Muscle layer of duodenum (tissue), 2 donors: ENCODE measurements at regions not wholly inside any gene's neighbourhood (a gene's known extent, or its start where the extent isn't known, plus 50 kb on each side); places are given as distances from the start of the nearest gene placed in this dataset.

ENCODE experiments used
- H3K27ac ChIP-seq: one replicate; pipeline ENCODE4 v1.7.0; 2013; ENCODE audit warnings: mild to moderate bottlenecking, low read length
- H3K27me3 ChIP-seq: one replicate; pipeline ENCODE4 v1.7.0; 2013; ENCODE audit warnings: low read depth, mild to moderate bottlenecking, control low read depth, low read length
- H3K36me3 ChIP-seq, 2 donors: one replicate each; pipeline ENCODE4 v1.7.0; 2013; ENCODE audit warnings: low read length in 2 of 2, control low read depth in 1 of 2, mild to moderate bottlenecking in 1 of 2; ENCODE audit not compliant: insufficient read depth in 2 of 2, control insufficient read depth in 1 of 2
- H3K4me1 ChIP-seq, 2 donors: one replicate each; pipeline ENCODE4 v1.7.0; 2013; ENCODE audit warnings: low read length in 2 of 2, mild to moderate bottlenecking in 2 of 2, control low read depth in 1 of 2, moderate library complexity in 1 of 2; ENCODE audit not compliant: insufficient read depth in 2 of 2, control insufficient read depth in 1 of 2
- H3K4me3 ChIP-seq, 2 donors: one replicate each; pipeline ENCODE4 v1.7.0; 2013; ENCODE audit warnings: low read length in 2 of 2, low read depth in 1 of 2, mild to moderate bottlenecking in 1 of 2
- H3K9me3 ChIP-seq, 2 donors: one replicate each; pipeline ENCODE4 v1.7.0; 2013; ENCODE audit warnings: low read length in 2 of 2, control low read depth in 1 of 2, mild to moderate bottlenecking in 1 of 2; ENCODE audit not compliant: control insufficient read depth in 1 of 2
- donor health status: healthy.

GRCh38 chr21:19566975-19567374 is 1163.4 kb upstream of the TMPRSS15 start:
- Histone ChIP-seq H3K9me3 (no peaks in the 10 kb centered on the region), H3K27me3 (no peaks in the 10 kb centered on the region), H3K4me3 (no peak overlapping the region), H3K4me1 (no peaks in the 10 kb centered on the region), H3K27ac (no peak overlapping the region), H3K36me3 (no peaks in the 10 kb centered on the region)

GRCh38 chr21:19577381-19577780 is 1173.8 kb upstream of the TMPRSS15 start:
- Histone ChIP-seq H3K4me1 (no peaks in the 10 kb centered on the region), H3K36me3 (no peaks in the 10 kb centered on the region), H3K27me3 (no peaks in the 10 kb centered on the region), H3K27ac (no peak overlapping the region), H3K9me3 (no peaks in the 10 kb centered on the region), H3K4me3 (no peak overlapping the region)

GRCh38 chr21:19590044-19590443 is 1186.5 kb upstream of the TMPRSS15 start:
- Histone ChIP-seq H3K27ac (no peak overlapping the region), H3K9me3 (peaks cover 0 to 3% of the 10 kb centered on the region in 2 donors), H3K36me3 (no peaks in the 10 kb centered on the region), H3K27me3 (no peaks in the 10 kb centered on the region), H3K4me3 (no peak overlapping the region), H3K4me1 (no peaks in the 10 kb centered on the region)

GRCh38 chr21:19603011-19603593 is 1199.5 kb upstream of the TMPRSS15 start:
- no peaks in the 10 kb centered on the region for H3K36me3 ChIP-seq
- H3K4me3 ChIP-seq, result no peak overlapping the region
- H3K9me3 ChIP-seq, result no peaks in the 10 kb centered on the region
- H3K4me1 ChIP-seq, result no peaks in the 10 kb centered on the region
- no peaks in the 10 kb centered on the region for H3K27me3 ChIP-seq
- H3K27ac ChIP-seq, result no peak overlapping the region

GRCh38 chr21:19608101-19608621 is 1204.6 kb upstream of the TMPRSS15 start:
- Histone ChIP-seq H3K4me1 (peaks cover 0 to 4% of the 10 kb centered on the region in 2 donors), H3K9me3 (no peaks in the 10 kb centered on the region), H3K36me3 (no peaks in the 10 kb centered on the region), H3K27ac (no peak overlapping the region), H3K27me3 (no peaks in the 10 kb centered on the region), H3K4me3 (no peak overlapping the region)

GRCh38 chr21:19609611-19610010 is 1206.0 kb upstream of the TMPRSS15 start:
- Histone ChIP-seq H3K27me3 (no peaks in the 10 kb centered on the region), H3K9me3 (no peaks in the 10 kb centered on the region), H3K4me3 (no peak overlapping the region), H3K36me3 (no peaks in the 10 kb centered on the region), H3K27ac (no peak overlapping the region), H3K4me1 (peaks cover 0 to 4% of the 10 kb centered on the region in 2 donors)

- no peak overlapping the region for H3K4me3 ChIP-seq
- no peak overlapping the region for H3K27ac ChIP-seq
- H3K27me3 ChIP-seq, result no peaks in the 10 kb centered on the region
- no peaks in the 10 kb centered on the region for H3K9me3 ChIP-seq
- H3K4me1 ChIP-seq, result no peaks in the 10 kb centered on the region
- H3K36me3 ChIP-seq, result no peaks in the 10 kb centered on the region
Observed at GRCh38 chr21:19621837-19622496, 1218.4 kb upstream of the TMPRSS15 start.

- Histone ChIP-seq H3K4me1 (no peaks in the 10 kb centered on the region), H3K9me3 (no peaks in the 10 kb centered on the region), H3K27ac (no peak overlapping the region), H3K36me3 (no peaks in the 10 kb centered on the region), H3K27me3 (no peaks in the 10 kb centered on the region), H3K4me3 (no peak overlapping the region)
Observed at GRCh38 chr21:19640964-19641363, 1237.4 kb upstream of the TMPRSS15 start.

- no peaks in the 10 kb centered on the region for H3K36me3 ChIP-seq
- H3K27me3 ChIP-seq, result no peaks in the 10 kb centered on the region
- no peak overlapping the region for H3K27ac ChIP-seq
- no peak overlapping the region for H3K4me3 ChIP-seq
- no peaks in the 10 kb centered on the region for H3K9me3 ChIP-seq
- H3K4me1 ChIP-seq, result no peaks in the 10 kb centered on the region
Observed at GRCh38 chr21:19648391-19648790, 1244.8 kb upstream of the TMPRSS15 start.

- H3K9me3 ChIP-seq, result no peaks in the 10 kb centered on the region
- no peak overlapping the region for H3K4me3 ChIP-seq
- H3K27me3 ChIP-seq, result no peaks in the 10 kb centered on the region
- no peaks in the 10 kb centered on the region for H3K36me3 ChIP-seq
- no peak overlapping the region for H3K27ac ChIP-seq
- no peaks in the 10 kb centered on the region for H3K4me1 ChIP-seq
Observed at GRCh38 chr21:19683492-19683891, 1279.9 kb upstream of the TMPRSS15 start.

- H3K27me3 ChIP-seq, result no peaks in the 10 kb centered on the region
Observed at GRCh38 chr21:19684328-19684727, 1280.7 kb upstream of the TMPRSS15 start.

GRCh38 chr21:19692231-19692630 is 1288.6 kb upstream of the TMPRSS15 start:
- no peak overlapping the region for H3K27ac ChIP-seq
- H3K36me3 ChIP-seq, result no peaks in the 10 kb centered on the region
- H3K27me3 ChIP-seq, result no peaks in the 10 kb centered on the region
- H3K4me1 ChIP-seq, result no peaks in the 10 kb centered on the region
- no peak overlapping the region for H3K4me3 ChIP-seq
- no peaks in the 10 kb centered on the region for H3K9me3 ChIP-seq

More at GRCh38 chr21:19684328-19684727, 1280.7 kb upstream of the TMPRSS15 start:
- Histone ChIP-seq H3K27ac (no peak overlapping the region), H3K36me3 (no peaks in the 10 kb centered on the region), H3K4me3 (no peak overlapping the region), H3K4me1 (no peaks in the 10 kb centered on the region), H3K9me3 (no peaks in the 10 kb centered on the region)
